BJ (cell line): ENCODE measurements at regions not wholly inside any gene's neighbourhood (a gene's known extent, or its start where the extent isn't known, plus 50 kb on each side); places are given as distances from the start of the nearest gene placed in this dataset.

Experiments used
- CTCF ChIA-PET: fragments of 350-600 bp; formaldehyde crosslinking; extraction: SDS; loops from one replicate; lab custom pipeline; 2021; ENCODE audit warnings: antibody characterized with exemption, inconsistent platforms; lab: Yijun Ruan, JAX
- POLR2A ChIA-PET: fragments of 300-600 bp; sonication (Branson Sonifier 250); formaldehyde crosslinking; extraction: SDS; loops from one replicate; lab custom pipeline; 2021; ENCODE audit warnings: antibody characterized with exemption; lab: Charles Lee
- DNase-seq: peaks from one replicate; pipeline ENCODE4 v3.0.0-alpha.2; 2011; ENCODE audit warnings: low read depth
- H3K27me3 ChIP-seq: 2 replicates; pipeline ENCODE4 v1.6.0; 2011; ENCODE audit warnings: low read length; ENCODE audit not compliant: control insufficient read depth, insufficient read depth
- H3K36me3 ChIP-seq: 2 replicates; pipeline ENCODE4 v1.5.1; 2011; ENCODE audit warnings: low read length; ENCODE audit not compliant: control insufficient read depth, insufficient read depth
- H3K4me3 ChIP-seq: 2 replicates; pipeline ENCODE4 v1.5.1; 2011; ENCODE audit warnings: low read depth, mild to moderate bottlenecking, control low read depth, low read length
- CTCF ChIP-seq: IDR thresholded peaks from 2 replicates; pipeline ENCODE4 v1.5.1; 2011; ENCODE audit warnings: low read depth, mild to moderate bottlenecking, control low read depth, inconsistent platforms, low read length, moderate library complexity; ENCODE audit not compliant: insufficient read depth

- POLR2A ChIA-PET = no interaction called here
- CTCF ChIA-PET = interaction anchor here (0.7 kb wide), 1 partner anchor 160 kb away, joined by 3 read pairs; no protein-coding TSS in a partner anchor
- H3K36me3 ChIP-seq = no peaks in the 10 kb centered on the region
- no peak overlapping the region for H3K4me3 ChIP-seq
- H3K27me3 ChIP-seq = peaks cover 2% of the 10 kb centered on the region; the same call in 1 of the 2 replicates
- no peak for TF ChIP-seq CTCF
- no peak for DNase-seq
Measured at GRCh38 chr3:72690629-72691028, 157.6 kb downstream of the SHQ1 start.

GRCh38 chr3:72682936-72683452 is 165.3 kb downstream of the SHQ1 start:
- no peak for TF ChIP-seq CTCF
- DNase-seq = no peak
- CTCF ChIA-PET = interaction anchor here (0.6 to 1.6 kb wide), 3 partner anchors 17 to 791 kb away, joined by 3 to 7 read pairs (median 3); no protein-coding TSS in a partner anchor
- Histone ChIP-seq H3K27me3 (peaks cover 3% of the 10 kb centered on the region), H3K4me3 (no peak overlapping the region), H3K36me3 (no peaks in the 10 kb centered on the region)
- POLR2A ChIA-PET = no interaction called here

GRCh38 chr3:72681598-72681997 is 166.6 kb downstream of the SHQ1 start:
- ChIA-PET POLR2A (no interaction called here), CTCF (no interaction called here)

GRCh38 chr3:72680766-72681165 is 167.5 kb downstream of the SHQ1 start:
- no peak overlapping the region for H3K4me3 ChIP-seq
- no peaks in the 10 kb centered on the region for H3K36me3 ChIP-seq
- ChIA-PET CTCF (no interaction called here), POLR2A (no interaction called here)
- H3K27me3 ChIP-seq = peaks cover 3% of the 10 kb centered on the region
- DNase-seq = no peak
- TF ChIP-seq CTCF = no peak

More at GRCh38 chr3:72681598-72681997, 166.6 kb downstream of the SHQ1 start:
- no peak for DNase-seq
- Histone ChIP-seq H3K36me3 (no peaks in the 10 kb centered on the region), H3K4me3 (no peak overlapping the region), H3K27me3 (peaks cover 3% of the 10 kb centered on the region)
- TF ChIP-seq CTCF = no peak

- ChIA-PET CTCF (no interaction called here), POLR2A (no interaction called here)
- H3K36me3 ChIP-seq = no peaks in the 10 kb centered on the region
- DNase-seq = no peak
- H3K27me3 ChIP-seq = peaks cover 3% of the 10 kb centered on the region
- TF ChIP-seq CTCF = no peak
- no peak overlapping the region for H3K4me3 ChIP-seq
Measured at GRCh38 chr3:72679540-72680198, 168.6 kb downstream of the SHQ1 start.
